HEK293 (cell line): ENCODE measurements at regions not wholly inside any gene's neighbourhood (a gene's known extent, or its start where the extent isn't known, plus 50 kb on each side); places are given as distances from the start of the nearest gene placed in this dataset.

Experiments
- RBAK ChIP-seq: fragments of 450-650 bp; formaldehyde crosslinking; IDR thresholded peaks from 2 replicates; pipeline ENCODE4 v1.5.1; 2016; ENCODE audit warnings: missing biosample characterization, missing genetic modification characterization
- TF ChIP-seq, protein P1 (sequence below): fragments of 450-650 bp; formaldehyde crosslinking; IDR thresholded peaks from 2 replicates; pipeline ENCODE4 v1.5.1; 2016; ENCODE audit warnings: missing biosample characterization, missing genetic modification characterization

DNA sequence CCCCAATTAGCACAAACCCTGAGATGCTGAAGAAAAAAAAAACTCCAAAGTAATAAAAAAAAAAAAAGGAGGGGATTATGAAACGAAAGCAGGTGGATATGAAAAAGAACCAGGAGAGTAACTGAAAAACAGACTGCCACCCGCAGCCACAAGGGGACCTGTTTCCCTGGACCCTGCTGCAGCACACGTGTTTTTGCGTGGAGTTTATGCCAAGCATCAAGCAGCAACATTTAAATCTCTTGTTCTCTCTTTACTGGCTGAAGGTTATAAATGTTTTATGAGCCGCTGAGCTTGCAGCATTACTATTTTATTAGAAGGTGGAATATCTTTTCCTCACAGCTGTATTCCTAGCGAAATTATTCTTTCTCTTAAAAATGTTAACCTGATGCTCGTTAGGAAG is 131.6 kb upstream of the OLIG3 start:
- TF ChIP-seq, protein P1, sequence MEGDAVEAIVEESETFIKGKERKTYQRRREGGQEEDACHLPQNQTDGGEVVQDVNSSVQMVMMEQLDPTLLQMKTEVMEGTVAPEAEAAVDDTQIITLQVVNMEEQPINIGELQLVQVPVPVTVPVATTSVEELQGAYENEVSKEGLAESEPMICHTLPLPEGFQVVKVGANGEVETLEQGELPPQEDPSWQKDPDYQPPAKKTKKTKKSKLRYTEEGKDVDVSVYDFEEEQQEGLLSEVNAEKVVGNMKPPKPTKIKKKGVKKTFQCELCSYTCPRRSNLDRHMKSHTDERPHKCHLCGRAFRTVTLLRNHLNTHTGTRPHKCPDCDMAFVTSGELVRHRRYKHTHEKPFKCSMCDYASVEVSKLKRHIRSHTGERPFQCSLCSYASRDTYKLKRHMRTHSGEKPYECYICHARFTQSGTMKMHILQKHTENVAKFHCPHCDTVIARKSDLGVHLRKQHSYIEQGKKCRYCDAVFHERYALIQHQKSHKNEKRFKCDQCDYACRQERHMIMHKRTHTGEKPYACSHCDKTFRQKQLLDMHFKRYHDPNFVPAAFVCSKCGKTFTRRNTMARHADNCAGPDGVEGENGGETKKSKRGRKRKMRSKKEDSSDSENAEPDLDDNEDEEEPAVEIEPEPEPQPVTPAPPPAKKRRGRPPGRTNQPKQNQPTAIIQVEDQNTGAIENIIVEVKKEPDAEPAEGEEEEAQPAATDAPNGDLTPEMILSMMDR (tag by site-specific recombination) = no peak
- no peak for TF ChIP-seq RBAK (tag by site-specific recombination)
